NT2/D1 (cell line): ENCODE measurements at regions not wholly inside any gene's neighbourhood (a gene's known extent, or its start where the extent isn't known, plus 50 kb on each side); places are given as distances from the start of the nearest gene placed in this dataset.

Experiments used
- DNase-seq: peaks from one replicate; pipeline ENCODE4 v3.0.0-alpha.2; 2011; ENCODE audit warnings: low read depth, low spot score
- H3K27me3 ChIP-seq: 2 replicates; pipeline ENCODE4 v1.6.0; 2011; ENCODE audit warnings: mild to moderate bottlenecking; ENCODE audit not compliant: insufficient read length, insufficient read depth
- H3K36me3 ChIP-seq: 2 replicates; pipeline ENCODE4 v1.6.1; 2011; ENCODE audit warnings: mild to moderate bottlenecking, low read length, mixed read lengths; ENCODE audit not compliant: insufficient read depth, insufficient read length
- H3K4me1 ChIP-seq: 2 replicates; pipeline ENCODE4 v1.5.1; 2011; ENCODE audit not compliant: insufficient read depth, insufficient read length
- H3K4me3 ChIP-seq: 2 replicates; pipeline ENCODE4 v1.5.1; 2011; ENCODE audit warnings: low read depth; ENCODE audit not compliant: insufficient read length
- H3K9ac ChIP-seq: 2 replicates; pipeline ENCODE4 v1.6.0; 2011; ENCODE audit warnings: low read depth; ENCODE audit not compliant: insufficient read length
- H3K9me3 ChIP-seq: 2 replicates; pipeline ENCODE4 v1.5.1; 2011; ENCODE audit warnings: mild to moderate bottlenecking, low read length; ENCODE audit not compliant: insufficient read depth
- SUZ12 ChIP-seq: IDR thresholded peaks from 2 replicates; pipeline ENCODE4 v1.6.1; 2011; ENCODE audit not compliant: insufficient read length, insufficient read depth; ENCODE audit errors: extremely low read depth
- YY1 ChIP-seq: IDR thresholded peaks from 2 replicates; pipeline ENCODE4 v1.6.1; 2011; ENCODE audit not compliant: insufficient read length, insufficient read depth
- ZNF274 ChIP-seq: IDR thresholded peaks from 2 replicates; pipeline ENCODE4 v1.6.1; 2011; ENCODE audit warnings: mild to moderate bottlenecking, low read depth, low read length

- Histone ChIP-seq H3K36me3 (no peaks in the 10 kb centered on the region), H3K9me3 (no peaks in the 10 kb centered on the region), H3K4me3 (no peak overlapping the region), H3K27me3 (no peaks in the 10 kb centered on the region), H3K9ac (no peak overlapping the region), H3K4me1 (no peaks in the 10 kb centered on the region)
- no peak for DNase-seq
- TF ChIP-seq YY1 (no peak), ZNF274 (no peak), SUZ12 (no peak)
Observed at GRCh38 chr5:2281446-2281845, 398.7 kb upstream of the IRX4 start.

- H3K4me1 ChIP-seq = no peaks in the 10 kb centered on the region
- H3K9me3 ChIP-seq = no peaks in the 10 kb centered on the region
- no peak for TF ChIP-seq ZNF274
- no peak for TF ChIP-seq SUZ12
- no peak for TF ChIP-seq YY1
- no peak for DNase-seq
- H3K9ac ChIP-seq = no peak overlapping the region
- H3K27me3 ChIP-seq = no peaks in the 10 kb centered on the region
- H3K4me3 ChIP-seq = no peak overlapping the region
- H3K36me3 ChIP-seq = no peaks in the 10 kb centered on the region
Observed at GRCh38 chr5:2280318-2280717, 397.6 kb upstream of the IRX4 start.

GRCh38 chr5:2278825-2279456 lies 396.2 kb upstream of the IRX4 start:
- no peak overlapping the region for H3K9ac ChIP-seq
- no peaks in the 10 kb centered on the region for H3K9me3 ChIP-seq
- no peak overlapping the region for H3K4me3 ChIP-seq
- TF ChIP-seq YY1 (no peak), SUZ12 (no peak), ZNF274 (no peak)
- no peak for DNase-seq
- no peaks in the 10 kb centered on the region for H3K36me3 ChIP-seq
- no peaks in the 10 kb centered on the region for H3K4me1 ChIP-seq
- no peaks in the 10 kb centered on the region for H3K27me3 ChIP-seq

GRCh38 chr5:2277886-2278285 lies 395.2 kb upstream of the IRX4 start:
- no peak for DNase-seq
- Histone ChIP-seq H3K27me3 (no peaks in the 10 kb centered on the region), H3K9me3 (no peaks in the 10 kb centered on the region), H3K4me1 (no peaks in the 10 kb centered on the region), H3K9ac (no peak overlapping the region), H3K4me3 (no peak overlapping the region), H3K36me3 (no peaks in the 10 kb centered on the region)
- TF ChIP-seq ZNF274 (no peak), SUZ12 (no peak), YY1 (no peak)

- Histone ChIP-seq H3K9me3 (no peaks in the 10 kb centered on the region), H3K4me3 (no peak overlapping the region), H3K27me3 (no peaks in the 10 kb centered on the region), H3K9ac (no peak overlapping the region), H3K4me1 (no peaks in the 10 kb centered on the region), H3K36me3 (no peaks in the 10 kb centered on the region)
- no peak for DNase-seq
- no peak for TF ChIP-seq ZNF274
- TF ChIP-seq YY1 = no peak
- TF ChIP-seq SUZ12 = no peak
Observed at GRCh38 chr5:2276101-2276500, 393.4 kb upstream of the IRX4 start.

GRCh38 chr5:2272755-2273154 lies 390.0 kb upstream of the IRX4 start:
- Histone ChIP-seq H3K27me3 (no peaks in the 10 kb centered on the region), H3K9me3 (no peaks in the 10 kb centered on the region), H3K36me3 (no peaks in the 10 kb centered on the region), H3K9ac (no peak overlapping the region), H3K4me3 (no peak overlapping the region), H3K4me1 (no peaks in the 10 kb centered on the region)
- no peak for TF ChIP-seq ZNF274
- no peak for TF ChIP-seq YY1
- TF ChIP-seq SUZ12 = no peak
- no peak for DNase-seq

GRCh38 chr5:2272039-2272438 lies 389.3 kb upstream of the IRX4 start:
- no peak overlapping the region for H3K4me3 ChIP-seq
- TF ChIP-seq ZNF274 = no peak
- TF ChIP-seq SUZ12 = no peak
- no peak for TF ChIP-seq YY1
- no peaks in the 10 kb centered on the region for H3K9me3 ChIP-seq
- no peaks in the 10 kb centered on the region for H3K36me3 ChIP-seq
- H3K4me1 ChIP-seq = no peaks in the 10 kb centered on the region
- no peak overlapping the region for H3K9ac ChIP-seq
- H3K27me3 ChIP-seq = no peaks in the 10 kb centered on the region
- DNase-seq = no peak
